IMR-90 (cell line): ENCODE measurements at regions not wholly inside any gene's neighbourhood (a gene's known extent, or its start where the extent isn't known, plus 50 kb on each side); places are given as distances from the start of the nearest gene placed in this dataset.

Source experiments
- ATAC-seq: fragments of 200-7000 bp; cut with Tn5 transposase; 2 replicates; pipeline ENCODE4 v1.9.1; 2020; ENCODE audit warnings: low read depth, mild to moderate bottlenecking, moderate library complexity
- BruUV-seq: library from RNA; stranded (reverse); fragments of 400-500 nt; replicated peaks from 2 replicates; lab custom pipeline; 2021; lab: Mats Ljungman, UMichigan
- CTCF ChIA-PET: fragments of 300-600 bp; formaldehyde crosslinking; extraction: SDS; loops from one replicate; lab custom pipeline; 2021; ENCODE audit warnings: antibody characterized with exemption; lab: Yijun Ruan, JAX
- POLR2A ChIA-PET: fragments of 300-600 bp; sonication (Branson Sonifier 250); formaldehyde crosslinking; loops from one replicate; lab custom pipeline; 2022; ENCODE audit warnings: antibody characterized with exemption; ENCODE audit not compliant: unreplicated experiment; lab: Charles Lee
- DNase-seq: peaks from one replicate; pipeline ENCODE4 v3.0.0; 2013
- H2AFZ ChIP-seq: replicated peaks from 2 replicates; pipeline ENCODE3; 2013; ENCODE audit warnings: low read length, mild to moderate bottlenecking; ENCODE audit not compliant: poor library complexity
- H2AK5ac ChIP-seq: 2 replicates; pipeline ENCODE4 v1.6.1; 2013; ENCODE audit warnings: low read depth, low read length, inconsistent platforms
- H2AK9ac ChIP-seq: replicated peaks from 2 replicates; pipeline ENCODE3; 2013; ENCODE audit warnings: mild to moderate bottlenecking, low read depth, low read length, moderate library complexity; ENCODE audit not compliant: poor library complexity
- H2BK120ac ChIP-seq: 2 replicates; pipeline ENCODE4 v1.6.1; 2013; ENCODE audit warnings: low read depth, low read length, inconsistent platforms
- H2BK15ac ChIP-seq: 3 replicates; pipeline ENCODE4 v1.6.1; 2013; ENCODE audit warnings: low read depth, low read length, inconsistent platforms
- H2BK20ac ChIP-seq: 2 replicates; pipeline ENCODE4 v1.6.1; 2013; ENCODE audit warnings: low read depth, mild to moderate bottlenecking, inconsistent platforms, low read length, moderate library complexity
- H2BK5ac ChIP-seq: 2 replicates; pipeline ENCODE4 v1.6.1; 2013; ENCODE audit warnings: mild to moderate bottlenecking, low read depth, low read length, inconsistent platforms; ENCODE audit not compliant: poor library complexity, severe bottlenecking
- H3K14ac ChIP-seq: replicated peaks from 2 replicates; pipeline ENCODE4 v1.6.1; 2013; ENCODE audit warnings: low read depth, low read length, inconsistent platforms
- H3K18ac ChIP-seq: 2 replicates; pipeline ENCODE4 v1.6.1; 2013; ENCODE audit warnings: low read depth, low read length, control low read depth
- H3K23ac ChIP-seq: 2 replicates; pipeline ENCODE4 v1.6.1; 2013; ENCODE audit warnings: low read depth, low read length, inconsistent platforms
- H3K27ac ChIP-seq: 2 replicates; pipeline ENCODE4 v1.5.1; 2013; ENCODE audit warnings: mild to moderate bottlenecking, control low read depth, low read length; ENCODE audit not compliant: insufficient read depth
- H3K27me3 ChIP-seq: 2 replicates; pipeline ENCODE4 v1.6.1; 2013; ENCODE audit warnings: low read length; ENCODE audit not compliant: control insufficient read depth, insufficient read depth
- H3K36me3 ChIP-seq: 2 replicates; pipeline ENCODE4 v1.6.1; 2013; ENCODE audit warnings: low read length, mixed read lengths; ENCODE audit not compliant: control insufficient read depth, insufficient read depth
- H3K4ac ChIP-seq: 2 replicates; pipeline ENCODE4 v1.6.1; 2013; ENCODE audit warnings: low read depth, low read length, inconsistent platforms
- H3K4me1 ChIP-seq: 2 replicates; pipeline ENCODE4 v1.6.1; 2013; ENCODE audit warnings: low read length, mixed read lengths; ENCODE audit not compliant: control insufficient read depth, insufficient read depth
- H3K4me2 ChIP-seq: 2 replicates; pipeline ENCODE4 v1.6.1; 2013; ENCODE audit warnings: low read depth, mild to moderate bottlenecking, control low read depth, low read length, moderate library complexity
- H3K4me3 ChIP-seq: 2 replicates; pipeline ENCODE4 v1.5.1; 2013; ENCODE audit warnings: low read depth, mild to moderate bottlenecking, control low read depth, low read length, moderate library complexity; ENCODE audit not compliant: insufficient read depth
- H3K56ac ChIP-seq: 2 replicates; pipeline ENCODE4 v1.6.1; 2013; ENCODE audit warnings: low read length, inconsistent platforms; ENCODE audit not compliant: insufficient read depth; ENCODE audit errors: extremely low read depth
- H3K79me1 ChIP-seq, 2 experiments: 2 replicates each; pipeline ENCODE4 v1.6.1; 2013; ENCODE audit warnings: low read length in 2 of 2, inconsistent platforms in 1 of 2, low read depth in 1 of 2
- H3K9ac ChIP-seq: 2 replicates; pipeline ENCODE4 v1.6.1; 2013; ENCODE audit warnings: low read depth, low read length, control low read depth
- H3K9me1 ChIP-seq: 2 replicates; pipeline ENCODE4 v1.6.1; 2013; ENCODE audit warnings: low read length, inconsistent platforms; ENCODE audit not compliant: insufficient read depth
- H3K9me3 ChIP-seq: 2 replicates; pipeline ENCODE4 v1.6.1; 2013; ENCODE audit warnings: low read length; ENCODE audit not compliant: control insufficient read depth, insufficient read depth
- H4K20me1 ChIP-seq: 2 replicates; pipeline ENCODE4 v1.6.1; 2013; ENCODE audit warnings: low read length, inconsistent platforms; ENCODE audit not compliant: insufficient read depth
- H4K5ac ChIP-seq: 2 replicates; pipeline ENCODE4 v1.6.1; 2013; ENCODE audit warnings: mild to moderate bottlenecking, low read depth, low read length, control low read depth
- H4K8ac ChIP-seq, 2 experiments: 2 replicates each; pipeline ENCODE4 v1.6.1; 2013; ENCODE audit warnings: low read depth in 2 of 2, low read length in 2 of 2, control low read depth in 1 of 2, inconsistent platforms in 1 of 2
- H4K91ac ChIP-seq: 2 replicates; pipeline ENCODE4 v1.6.1; 2013; ENCODE audit warnings: low read depth, low read length, inconsistent platforms; ENCODE audit not compliant: insufficient read depth
- FOS ChIP-seq: fragments of 150-350 bp; IDR thresholded peaks from 2 replicates; pipeline ENCODE4 v1.6.1; 2016; ENCODE audit warnings: low read depth, low read length
- MXI1 ChIP-seq: IDR thresholded peaks from 2 replicates; pipeline ENCODE4 v1.6.1; 2012; ENCODE audit warnings: low read depth, mild to moderate bottlenecking, low read length, moderate library complexity, borderline replicate concordance
- RAD21 ChIP-seq: IDR thresholded peaks from 2 replicates; pipeline ENCODE4 v1.6.1; 2012; ENCODE audit warnings: low read length, improper control_type of control experiment
- WGBS, 2 experiments: methylation state at CpG; one replicate each; pipeline versions ENCODE4 v1.1.5 to v1.1.7; 2013; ENCODE audit warnings: missing lambda C conversion rate in 2 of 2; ENCODE audit not compliant: insufficient read length in 1 of 2; ENCODE audit errors: extremely low coverage in 2 of 2; 5-methylcytosine and 5-hydroxymethylcytosine counted together
- dilution Hi-C: fragments of 300-500 bp; cut with HindIII; formaldehyde crosslinking; loops from one replicate; pipeline ENCODE4 v1.14.3; 2018; ENCODE audit warnings: low sequenced_read_pairs; ENCODE audit not compliant: unreplicated experiment
- in situ Hi-C: fragments of 300-500 bp; cut with MboI; formaldehyde crosslinking; loops from 3 replicates; pipeline ENCODE4 v1.14.3; 2019; ENCODE audit warnings: low sequenced_read_pairs, inconsistent platforms, mixed read lengths
- intact Hi-C: fragments of 100-400 bp; cut with micrococcal nuclease; formaldehyde crosslinking; loops from 2 replicates; pipeline ENCODE4 v1.10.0; 2022

GRCh38 chr20:40307268-40307667, 381.8 kb downstream of the MAFB start:
- H3K27me3 ChIP-seq, result no peaks in the 10 kb centered on the region
- no peak overlapping the region for H3K4ac ChIP-seq
- no peak overlapping the region for H2BK15ac ChIP-seq
- intact Hi-C loops (no loop called here), in situ Hi-C loops (no loop called here), dilution Hi-C loops (no loop called here)
- ATAC-seq, result no peak
- H3K9ac ChIP-seq, result no peak overlapping the region
- H3K9me1 ChIP-seq, result no peaks in the 10 kb centered on the region
- H3K14ac ChIP-seq, result no peak overlapping the region
- H4K91ac ChIP-seq, result no peak overlapping the region
- H3K56ac ChIP-seq, result no peak overlapping the region
- no peak overlapping the region for H2AFZ ChIP-seq
- H3K4me2 ChIP-seq, result no peak overlapping the region
- H4K5ac ChIP-seq, result no peak overlapping the region
- TF ChIP-seq MXI1 (no peak), FOS (no peak), RAD21 (no peak)
- no peaks in the 10 kb centered on the region for H3K9me3 ChIP-seq
- H3K23ac ChIP-seq, result no peak overlapping the region
- H2AK5ac ChIP-seq, result no peak overlapping the region
- DNase-seq, result no peak
- H2BK5ac ChIP-seq, result no peak overlapping the region
- H3K79me1 ChIP-seq, result no peaks in the 10 kb centered on the region
- H3K36me3 ChIP-seq, result no peaks in the 10 kb centered on the region
- no peak overlapping the region for H2BK20ac ChIP-seq
- H3K27ac ChIP-seq, result no peak overlapping the region
- no TSS peak for BruUV-seq
- H3K4me1 ChIP-seq, result no peaks in the 10 kb centered on the region
- ChIA-PET POLR2A (no interaction called here), CTCF (no interaction called here)
- no peak overlapping the region for H4K8ac ChIP-seq
- no peaks in the 10 kb centered on the region for H4K20me1 ChIP-seq
- H2AK9ac ChIP-seq, result no peak overlapping the region
- no CpG with 5 or more reads among the region's 3 CpGs for WGBS, 2 experiments
- H3K18ac ChIP-seq, result no peak overlapping the region
- H3K4me3 ChIP-seq, result no peak overlapping the region
- no peak overlapping the region for H2BK120ac ChIP-seq
